ENCODE measurements at regions not wholly inside any gene's neighbourhood (a gene's known extent, or its start where the extent isn't known, plus 50 kb on each side); places are given as distances from the start of the nearest gene placed in this dataset.
"Not testable (repeated sequence)": the region's sequence is repeated elsewhere in the genome, so short reads cannot be mapped to it uniquely, and the experiment has no call there.

- intact Hi-C loops (cut with micrococcal nuclease) = not testable (repeated sequence)
These were observed 62.3 kb upstream of the UGT2A3 start for GRCh38 chr4:69013933-69014332.

- intact Hi-C loops (cut with micrococcal nuclease) = not testable (repeated sequence)
These were observed 66.4 kb upstream of the UGT2A3 start for GRCh38 chr4:69017986-69018385.

- intact Hi-C loops (cut with micrococcal nuclease) = loop anchor here (10.0 kb wide), 1 partner anchor 525 kb away; no protein-coding TSS in a partner anchor
These were observed 68.2 kb upstream of the UGT2A3 start for GRCh38 chr4:69019538-69020461.

- intact Hi-C loops (cut with micrococcal nuclease) = loop anchor here (10.0 kb wide), 1 partner anchor 526 kb away; no protein-coding TSS in a partner anchor
These were observed 68.8 kb upstream of the UGT2A3 start for GRCh38 chr4:69020462-69020807.

GRCh38 chr4:69025191-69025998 is 70.9 kb upstream of the UGT2B7 start:
- intact Hi-C loops (cut with micrococcal nuclease) = loop anchor here (10.0 kb wide), 1 partner anchor 531 kb away; no protein-coding TSS in a partner anchor

- intact Hi-C loops (cut with micrococcal nuclease) = loop anchor here (10.0 kb wide), 1 partner anchor 531 kb away; no protein-coding TSS in a partner anchor
These were observed 70.3 kb upstream of the UGT2B7 start for GRCh38 chr4:69025999-69026387.

- intact Hi-C loops (cut with micrococcal nuclease) = loop anchor here (10.0 kb wide), 1 partner anchor 532 kb away; no protein-coding TSS in a partner anchor
These were observed 69.3 kb upstream of the UGT2B7 start for GRCh38 chr4:69026974-69027373.

GRCh38 chr4:69030326-69030725 is 65.9 kb upstream of the UGT2B7 start:
- intact Hi-C loops (cut with micrococcal nuclease) = no loop called here

GRCh38 chr4:69032847-69033638 is 63.2 kb upstream of the UGT2B7 start:
- intact Hi-C loops (cut with micrococcal nuclease) = no loop called here

GRCh38 chr4:69034315-69034740 is 61.9 kb upstream of the UGT2B7 start:
- intact Hi-C loops (cut with micrococcal nuclease) = not testable (repeated sequence)

GRCh38 chr4:69038582-69038981 is 57.7 kb upstream of the UGT2B7 start:
- intact Hi-C loops (cut with micrococcal nuclease) = no loop called here

- intact Hi-C loops (cut with micrococcal nuclease) = no loop called here
These were observed 57.2 kb upstream of the UGT2B7 start for GRCh38 chr4:69039071-69039470.

GRCh38 chr4:69044247-69044646 is 52.0 kb upstream of the UGT2B7 start:
- intact Hi-C loops (cut with micrococcal nuclease) = no loop called here
